IPS-11a (cell line): ENCODE measurements at regions not wholly inside any gene's neighbourhood (a gene's known extent, or its start where the extent isn't known, plus 50 kb on each side); places are given as distances from the start of the nearest gene placed in this dataset.
"Not testable (repeated sequence)": the region's sequence is repeated elsewhere in the genome, so short reads cannot be mapped to it uniquely, and the experiment has no call there.

Source experiments
- H3K4me3 ChIP-seq: one replicate; pipeline ENCODE4 v1.5.1; 2013; ENCODE audit warnings: low read depth, low read length, control low read depth

DNA sequence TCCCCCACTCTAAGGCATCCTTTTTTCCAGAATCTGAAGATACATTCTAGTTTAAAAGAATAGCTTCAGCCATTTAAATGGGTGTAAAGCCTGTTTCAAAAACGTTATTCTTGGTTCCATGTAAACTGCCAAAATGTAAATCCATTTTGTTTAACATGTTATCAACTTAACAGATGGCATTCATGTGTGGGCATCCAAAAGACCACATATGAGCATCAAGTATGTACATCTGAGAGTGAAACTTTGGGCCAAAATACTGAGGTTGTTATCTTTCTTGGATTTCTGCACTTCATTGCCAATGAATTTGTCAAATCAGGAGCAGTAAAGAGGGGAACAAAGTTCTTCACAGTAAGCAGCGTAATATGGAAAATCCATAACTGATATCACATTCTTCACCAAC is 395.4 kb downstream of the ZNF804A start:
- H3K4me3 ChIP-seq, result no peak overlapping the region

DNA sequence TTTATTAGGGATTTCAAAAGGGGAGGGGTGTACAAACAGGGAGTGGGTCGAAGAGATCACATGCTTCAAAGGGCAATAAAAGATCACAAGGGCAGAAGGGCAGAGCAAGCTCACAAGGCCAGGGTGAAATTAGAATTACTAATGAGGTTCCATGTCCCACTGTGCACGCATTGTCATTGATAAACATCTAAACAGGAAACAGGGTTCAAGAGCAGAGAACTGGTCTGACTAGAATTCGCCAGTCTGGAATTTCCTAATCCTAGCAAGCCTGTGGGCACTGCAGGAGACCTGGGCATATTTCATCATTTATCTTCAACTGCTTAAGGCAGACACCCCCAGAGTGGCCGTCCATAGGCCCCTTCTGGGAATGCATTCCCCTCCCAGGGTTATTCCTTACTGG is 408.2 kb downstream of the ZNF804A start:
- H3K4me3 ChIP-seq, result no peak overlapping the region

DNA sequence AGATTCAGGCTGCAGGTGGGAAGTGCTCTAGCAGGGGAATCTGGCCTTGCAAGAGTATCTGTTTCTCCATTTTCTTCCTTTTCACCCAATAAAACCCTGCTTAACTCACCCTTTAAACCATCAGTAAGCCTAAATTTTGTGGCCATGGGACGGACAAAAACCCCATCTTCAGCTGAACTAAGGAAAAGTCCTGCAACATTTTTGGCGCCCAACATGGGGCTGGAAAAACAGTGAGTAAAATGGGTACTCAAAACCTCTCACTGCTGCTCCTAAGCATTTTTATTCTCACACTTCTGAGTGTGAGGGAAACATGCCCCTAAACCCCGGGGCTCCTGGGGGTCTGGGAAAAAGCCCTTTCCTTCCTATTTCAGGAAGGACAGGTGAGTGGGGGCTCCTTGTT is 414.3 kb downstream of the ZNF804A start:
- no peak overlapping the region for H3K4me3 ChIP-seq

DNA sequence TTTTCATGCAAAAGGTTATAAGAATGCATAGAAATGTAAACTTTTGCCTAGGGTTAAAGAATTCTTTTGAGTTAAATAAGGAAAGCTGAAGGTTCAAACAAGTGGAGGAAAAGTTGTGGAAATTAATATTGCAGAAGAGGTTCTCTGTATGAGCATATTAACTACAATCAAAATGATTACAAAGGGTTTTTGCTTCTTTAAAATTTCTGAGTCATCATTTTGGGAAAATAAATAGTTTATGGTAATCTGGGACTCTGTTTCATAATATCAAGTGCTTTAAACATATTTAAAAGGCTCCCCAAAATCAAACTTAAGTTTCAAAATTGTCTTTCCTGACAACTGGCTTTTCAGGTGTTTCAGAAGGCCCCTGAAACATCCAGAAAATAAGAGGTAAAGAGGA is 415.7 kb downstream of the ZNF804A start:
- H3K4me3 ChIP-seq, result no peak overlapping the region

DNA sequence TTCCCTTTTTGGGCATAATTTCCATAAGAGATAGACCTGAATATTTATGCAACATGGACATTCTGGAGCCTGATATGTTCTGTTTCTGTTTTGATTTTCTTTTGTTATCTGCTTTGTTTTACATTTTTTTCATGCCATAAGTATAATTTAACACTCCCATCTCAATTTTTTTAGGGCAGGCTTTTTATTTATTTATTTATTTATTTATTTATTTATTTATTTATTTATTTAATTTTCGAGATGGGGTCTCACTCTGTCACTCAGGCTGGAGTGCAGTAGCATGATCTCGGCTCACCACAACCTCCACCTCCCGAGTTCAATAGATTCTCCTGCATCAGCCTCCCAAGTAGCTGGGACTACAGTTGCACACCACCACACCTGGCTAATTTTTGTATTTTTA is 427.6 kb downstream of the ZNF804A start:
- not testable (repeated sequence) for H3K4me3 ChIP-seq

DNA sequence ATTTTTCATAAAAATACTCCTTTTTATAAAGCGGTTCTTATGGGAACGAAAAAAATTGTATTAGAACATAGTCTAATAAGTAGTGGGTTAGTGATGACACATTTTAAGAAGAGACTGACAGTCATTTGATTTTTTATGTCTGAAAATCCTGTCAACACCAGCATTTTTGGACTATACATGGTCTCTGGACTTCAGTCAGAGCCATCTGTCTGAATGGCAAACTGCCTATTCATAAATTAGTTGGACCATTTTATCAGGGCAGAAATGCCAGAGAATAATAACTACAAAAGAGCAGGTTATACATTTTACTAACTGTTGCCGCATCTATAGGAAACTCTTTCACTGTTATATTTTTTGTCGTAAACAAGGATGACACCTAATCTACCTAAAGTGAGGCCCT is 437.6 kb downstream of the ZNF804A start:
- no peak overlapping the region for H3K4me3 ChIP-seq

DNA sequence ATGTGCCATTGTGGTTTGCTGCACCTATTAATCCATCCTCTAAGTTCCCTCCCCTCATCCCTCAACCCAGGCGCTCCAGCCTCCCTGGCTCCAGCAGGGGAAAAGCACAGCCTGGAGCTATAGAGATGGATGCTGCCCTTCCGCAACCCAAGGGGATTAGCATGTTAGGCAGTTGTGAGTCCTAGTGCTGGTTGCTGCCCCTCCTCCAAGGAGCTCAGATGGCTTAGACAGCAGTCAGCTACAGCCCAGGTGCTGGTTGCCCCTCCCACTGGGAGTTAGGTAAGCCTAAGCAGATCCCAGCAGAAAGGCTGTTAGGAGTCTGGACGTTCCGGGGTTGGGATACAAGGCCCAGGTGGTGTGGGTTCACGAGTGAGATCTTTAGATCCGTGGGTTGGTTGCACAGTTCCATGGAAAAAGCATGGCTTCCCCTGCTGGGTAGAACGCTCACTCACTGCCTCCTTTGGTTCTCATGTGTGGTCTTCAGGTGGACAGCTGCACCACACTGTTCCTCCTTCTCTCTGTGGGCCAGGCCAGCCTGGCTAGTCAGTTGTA is 446.1 kb downstream of the ZNF804A start:
- H3K4me3 ChIP-seq, result no peak overlapping the region

DNA sequence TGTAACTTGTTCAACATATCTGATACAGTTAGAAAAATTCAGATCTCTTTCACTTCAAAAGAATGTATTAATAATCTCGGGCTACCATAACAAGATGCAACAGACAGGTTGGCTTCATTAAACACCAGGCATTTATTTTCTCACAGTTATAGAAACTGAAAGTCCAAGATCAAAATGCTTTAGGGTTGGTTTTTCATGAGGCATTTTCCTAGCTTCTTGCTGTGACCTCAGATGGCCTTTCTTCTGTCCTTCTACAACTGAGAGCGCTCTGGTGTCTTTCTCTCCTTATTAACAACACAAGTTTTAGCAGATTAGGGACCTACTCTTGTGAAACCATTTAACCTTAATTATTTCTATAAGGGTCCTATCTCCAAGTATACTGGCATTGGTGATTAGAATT is 452.5 kb downstream of the ZNF804A start:
- no peak overlapping the region for H3K4me3 ChIP-seq

DNA sequence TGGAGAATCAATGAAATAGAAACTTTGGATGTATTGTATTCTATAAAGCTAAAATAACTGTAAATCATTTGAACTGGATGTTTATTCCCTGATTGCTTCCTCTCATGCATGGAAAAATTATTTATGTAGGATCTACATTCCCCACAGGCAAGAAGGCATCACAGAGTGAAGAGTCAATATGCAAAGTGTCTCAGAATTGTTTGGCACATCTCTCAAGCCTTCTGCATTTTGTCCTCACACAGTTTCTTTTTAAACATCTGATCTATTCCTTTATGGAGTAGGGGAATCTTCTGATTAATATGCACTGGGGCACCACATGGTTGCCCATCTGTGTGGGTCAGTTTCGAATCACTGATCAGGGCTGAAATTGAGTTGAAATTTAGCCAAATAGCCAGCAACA is 465.4 kb downstream of the ZNF804A start:
- H3K4me3 ChIP-seq, result no peak overlapping the region

DNA sequence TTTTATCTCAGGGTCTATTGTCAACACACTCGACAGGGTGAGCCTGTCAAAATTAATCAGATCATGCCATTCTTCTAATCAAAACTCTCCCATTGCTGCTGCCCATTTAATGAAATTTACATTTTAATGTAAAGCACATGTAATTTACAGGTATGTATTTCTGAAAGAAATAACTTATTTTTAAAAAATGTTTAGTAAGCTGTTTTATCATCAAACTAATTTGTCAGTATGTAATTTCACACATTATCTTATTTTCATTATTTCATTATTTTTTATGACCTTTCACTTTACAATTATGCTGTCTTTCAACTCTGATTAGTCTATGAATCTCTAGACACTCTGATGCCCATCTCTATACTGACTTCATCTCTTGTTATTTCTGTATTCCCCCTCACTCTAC is 467.8 kb downstream of the ZNF804A start:
- H3K4me3 ChIP-seq, result no peak overlapping the region

DNA sequence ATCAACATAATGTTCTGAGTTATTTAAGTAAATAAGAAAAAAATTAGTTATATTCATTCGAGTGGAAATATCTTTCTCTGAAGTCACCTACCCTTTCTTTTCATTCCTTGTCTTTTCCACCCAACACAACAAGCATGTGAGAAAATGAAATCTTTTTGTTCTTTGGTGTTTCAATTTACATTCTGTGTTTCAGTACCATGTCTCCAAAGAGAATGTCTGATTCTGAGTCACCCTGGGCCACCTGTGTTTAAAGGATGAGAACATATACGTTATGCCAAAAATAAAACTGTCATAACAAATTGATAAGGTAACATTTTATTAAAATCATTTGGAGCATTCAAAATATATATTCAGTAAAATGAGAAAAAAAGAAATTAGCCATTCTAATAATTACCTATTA is 470.8 kb downstream of the ZNF804A start:
- no peak overlapping the region for H3K4me3 ChIP-seq

DNA sequence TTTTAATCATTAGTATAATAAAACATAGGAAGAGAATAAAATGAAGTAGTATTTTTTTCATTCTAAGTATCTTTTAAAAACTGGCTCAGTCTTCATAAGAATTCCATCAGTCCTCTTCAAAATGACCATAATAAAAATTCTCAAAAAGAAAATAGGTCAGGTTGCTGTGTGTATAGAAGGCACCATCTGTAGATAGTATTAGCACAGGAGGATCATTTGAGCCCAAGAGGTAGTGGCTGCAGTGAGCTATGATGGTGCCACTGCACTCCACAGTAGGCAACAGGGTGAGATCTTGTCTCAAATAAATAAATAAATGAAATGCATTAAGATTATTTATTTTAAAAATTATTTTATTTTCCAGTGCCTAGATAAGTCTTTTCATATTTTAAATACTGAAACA is 475.8 kb downstream of the ZNF804A start:
- no peak overlapping the region for H3K4me3 ChIP-seq

DNA sequence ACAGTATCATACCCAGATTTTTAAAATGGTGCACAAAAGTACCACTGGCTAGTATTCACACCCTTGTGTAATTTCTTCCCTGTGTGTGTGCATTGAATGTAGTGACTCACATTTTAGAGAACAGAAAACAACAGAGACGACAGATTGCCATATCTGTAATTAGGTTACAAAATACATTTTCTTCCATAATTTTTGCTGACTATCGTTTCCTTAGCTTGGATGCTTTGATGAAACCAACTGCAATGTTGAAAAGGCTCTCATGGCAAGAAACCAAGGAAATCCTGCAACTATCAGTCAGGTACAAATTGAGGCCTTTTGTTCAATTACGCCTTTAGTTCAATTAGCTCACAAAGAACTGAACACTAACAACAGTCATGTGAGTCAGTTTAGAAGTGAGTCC is 484.4 kb downstream of the ZNF804A start:
- H3K4me3 ChIP-seq, result no peak overlapping the region

DNA sequence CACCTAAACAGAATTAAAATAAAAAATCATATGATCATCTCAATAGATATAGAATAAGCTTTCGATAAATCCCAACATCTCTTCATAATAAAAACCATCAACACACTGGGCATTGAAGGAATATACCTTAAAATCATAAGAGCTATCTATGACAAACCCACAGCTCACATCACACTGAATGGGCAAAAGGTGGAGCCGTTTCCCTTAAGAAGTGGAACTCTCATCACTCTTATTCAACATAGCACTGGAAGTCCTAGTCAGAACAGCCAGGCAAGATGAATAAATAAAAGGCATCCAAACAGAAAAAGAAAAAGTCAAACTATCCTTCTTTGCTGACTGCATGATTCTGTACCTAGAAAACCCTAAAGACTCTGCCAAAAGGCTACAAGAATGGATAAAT is 510.3 kb downstream of the ZNF804A start:
- no peak overlapping the region for H3K4me3 ChIP-seq

DNA sequence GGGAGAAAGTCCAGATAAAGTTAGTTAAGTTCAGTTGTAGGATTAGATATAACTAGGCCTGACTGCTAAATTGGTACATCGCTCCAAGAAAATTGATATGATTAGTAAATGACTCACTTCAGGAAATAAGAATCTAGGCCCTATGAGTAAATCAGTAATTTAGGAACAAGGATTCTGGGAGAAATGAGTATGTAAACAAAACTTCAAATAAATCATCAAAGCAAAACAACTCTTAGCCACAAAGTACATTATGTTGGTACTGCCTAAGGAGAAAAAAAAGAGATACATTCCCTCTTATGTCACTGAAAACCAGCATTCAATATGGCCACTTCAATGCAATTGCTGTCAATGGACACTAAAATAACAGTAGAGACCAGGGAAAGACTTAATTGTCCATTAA is 529.1 kb downstream of the ZNF804A start:
- H3K4me3 ChIP-seq, result no peak overlapping the region

DNA sequence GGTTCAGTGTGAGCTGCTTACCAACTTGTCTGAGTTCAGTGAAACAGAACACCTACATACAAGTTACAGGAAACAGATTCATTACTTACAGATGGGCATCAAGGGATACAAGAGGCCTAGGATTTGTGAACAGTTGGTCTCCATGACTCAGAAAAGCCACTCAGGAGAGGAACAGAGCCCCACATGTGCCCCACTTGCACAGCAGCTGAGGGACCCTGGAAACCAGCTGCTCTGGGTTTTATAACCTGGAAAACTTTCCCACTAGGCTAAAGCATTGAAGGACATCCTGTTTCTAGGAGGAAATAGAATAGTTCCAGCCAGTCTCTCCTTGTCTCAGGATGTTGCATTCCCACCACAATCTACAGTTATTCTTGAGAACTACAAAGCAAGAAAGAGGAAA is 530.0 kb downstream of the ZNF804A start:
- no peak overlapping the region for H3K4me3 ChIP-seq

DNA sequence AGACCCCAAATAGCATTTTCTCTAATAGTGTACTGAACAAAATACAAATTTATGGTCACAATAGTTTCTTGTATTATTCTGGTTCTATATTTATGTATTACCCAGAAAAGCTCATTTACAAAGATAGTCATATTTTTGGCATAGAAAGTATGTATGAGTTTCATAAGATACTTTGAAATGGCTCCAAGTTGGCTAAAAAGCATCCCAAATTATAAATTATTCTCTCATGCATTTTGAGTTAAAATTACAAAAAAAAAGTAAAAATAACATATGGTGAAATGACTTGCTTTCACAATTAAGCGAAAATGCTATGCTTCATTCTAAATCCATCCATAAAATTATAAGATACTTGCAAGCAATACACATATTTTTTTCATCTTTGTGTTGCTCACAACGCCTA is 530.7 kb downstream of the ZNF804A start:
- no peak overlapping the region for H3K4me3 ChIP-seq

DNA sequence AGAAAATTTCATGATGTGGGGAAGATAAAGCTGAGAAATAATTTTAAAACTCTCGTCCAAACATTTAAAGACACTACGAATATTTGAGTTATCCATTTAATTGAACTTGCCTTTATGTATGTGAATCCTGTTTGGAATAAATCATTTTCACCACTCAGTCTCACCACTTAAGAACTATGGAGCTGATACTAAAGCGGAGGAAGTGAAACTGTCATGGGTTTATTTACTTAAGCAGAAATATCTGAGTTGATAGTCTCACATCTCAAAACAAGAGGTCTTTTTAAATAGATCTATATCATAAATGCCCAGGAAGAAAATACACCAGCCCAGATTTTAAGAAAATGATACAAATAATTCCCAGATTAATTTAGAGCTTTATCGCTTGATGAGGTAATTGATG is 532.4 kb downstream of the ZNF804A start:
- H3K4me3 ChIP-seq, result no peak overlapping the region

DNA sequence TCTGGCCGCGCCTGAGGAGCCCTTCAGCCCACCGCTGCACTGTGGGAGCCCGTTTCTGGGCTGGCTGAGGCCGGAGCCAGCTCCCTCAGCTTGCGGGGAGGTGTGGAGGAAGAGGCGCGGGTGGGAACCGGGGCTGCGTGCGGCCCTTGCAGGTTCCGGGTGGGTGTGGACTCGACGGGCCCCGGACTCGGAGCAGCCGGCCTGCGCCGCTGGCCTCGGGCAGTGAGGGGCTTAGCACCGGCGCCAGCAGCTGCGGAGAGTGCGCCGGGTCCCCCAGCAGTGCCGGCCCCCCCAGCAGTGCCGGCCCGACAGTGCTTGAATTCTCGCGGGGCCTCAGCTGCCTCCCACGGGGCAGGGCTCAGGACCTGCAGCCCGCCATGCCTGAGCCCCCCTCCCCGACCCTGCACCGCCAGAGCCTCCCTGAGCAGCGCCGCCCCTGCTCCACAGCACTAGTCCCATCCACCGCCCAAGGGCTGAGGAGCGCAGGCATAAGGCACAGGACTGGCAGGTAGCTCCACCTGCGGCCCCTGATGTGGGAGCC is 534.2 kb downstream of the ZNF804A start:
- H3K4me3 ChIP-seq, result no peak overlapping the region

DNA sequence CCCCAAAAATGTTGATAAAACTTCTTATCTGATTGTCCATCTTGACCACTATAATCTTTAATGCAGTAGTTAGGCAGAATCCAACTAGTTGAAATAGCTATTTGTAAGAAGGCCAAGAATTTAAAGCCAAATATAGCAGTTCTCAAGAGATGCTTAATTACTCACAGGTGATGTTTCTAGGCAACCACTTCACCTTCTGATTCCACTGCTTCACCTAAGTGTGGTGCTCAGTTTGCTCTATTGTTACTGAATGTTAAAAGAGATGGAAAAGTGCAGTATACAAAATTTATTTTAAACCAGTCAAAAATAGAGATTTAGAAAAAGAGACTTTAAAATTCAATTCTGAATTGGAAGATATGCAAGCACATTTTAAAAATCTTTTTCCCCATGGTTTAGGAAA is 539.4 kb downstream of the ZNF804A start:
- H3K4me3 ChIP-seq, result no peak overlapping the region

DNA sequence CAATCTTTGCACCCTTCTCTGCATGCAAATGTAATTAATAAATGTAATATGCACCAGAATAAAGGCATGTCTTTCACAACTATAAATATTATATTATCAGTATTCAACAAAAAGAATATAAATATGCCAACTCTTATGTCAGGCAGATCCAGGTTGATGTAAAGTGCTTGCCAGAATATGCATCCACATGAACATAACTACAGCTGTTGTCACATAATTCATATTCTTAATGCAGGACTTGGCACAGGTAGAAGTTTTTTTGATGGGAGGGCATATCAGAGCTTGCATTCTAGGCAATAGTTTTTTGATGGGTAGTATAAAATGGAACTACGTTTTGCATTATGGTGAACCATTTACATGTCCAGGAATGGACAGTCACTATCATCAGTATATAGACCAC is 544.3 kb downstream of the ZNF804A start:
- no peak overlapping the region for H3K4me3 ChIP-seq

DNA sequence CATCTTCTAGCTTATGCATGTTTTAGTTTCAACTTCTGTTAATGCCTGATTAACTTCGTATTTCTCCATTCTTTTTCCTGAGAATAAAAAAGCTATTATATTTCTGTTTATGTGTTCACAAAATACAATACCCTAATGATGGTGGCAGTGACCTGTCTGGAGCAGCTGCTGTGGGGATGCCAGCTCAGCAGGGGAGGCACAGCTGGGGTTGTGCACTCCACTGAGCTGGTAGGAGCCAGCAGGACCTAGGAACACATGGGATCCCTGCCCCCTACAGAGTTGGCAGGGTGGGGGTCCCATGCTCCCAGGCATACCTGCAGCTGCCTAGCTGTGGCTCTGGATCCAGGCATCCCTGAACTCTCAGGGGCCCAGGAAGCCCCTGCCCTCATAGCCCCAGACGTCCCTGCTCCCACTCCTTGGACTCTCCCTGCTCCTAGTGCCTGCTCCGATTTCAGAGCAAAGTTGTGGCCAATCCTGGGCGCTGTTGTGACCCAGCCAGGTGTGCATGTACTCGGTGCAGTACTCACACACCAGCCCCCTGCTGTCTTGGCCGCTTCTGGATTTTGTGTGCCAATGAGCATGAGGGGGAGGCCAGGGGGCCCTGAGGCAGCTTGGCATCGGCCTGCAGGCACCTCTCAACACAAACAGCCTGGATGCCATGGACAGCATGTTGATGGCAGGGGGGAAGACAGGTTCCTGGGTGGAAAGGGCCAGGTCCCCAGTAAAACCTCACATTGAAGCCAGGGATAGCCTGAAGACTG is 546.0 kb downstream of the ZNF804A start:
- no peak overlapping the region for H3K4me3 ChIP-seq
